H9 (cell line): ENCODE measurements at regions not wholly inside any gene's neighbourhood (a gene's known extent, or its start where the extent isn't known, plus 50 kb on each side); places are given as distances from the start of the nearest gene placed in this dataset.

Experiments used
- DNase-seq: peaks from one replicate; pipeline ENCODE4 v3.0.0-alpha.2; 2017
- H2AFZ ChIP-seq: one replicate; pipeline ENCODE4 v1.6.1; 2013; ENCODE audit warnings: mild to moderate bottlenecking, low read length, control low read depth, moderate library complexity
- H2AK5ac ChIP-seq: 2 replicates; pipeline ENCODE4 v1.6.1; 2013; ENCODE audit warnings: low read length, control low read depth, mixed read lengths; ENCODE audit not compliant: insufficient read length
- H2BK120ac ChIP-seq: one replicate; pipeline ENCODE4 v1.6.1; 2013; ENCODE audit warnings: low read depth, mild to moderate bottlenecking, low read length, control low read depth, inconsistent platforms; ENCODE audit not compliant: poor library complexity, severe bottlenecking
- H2BK12ac ChIP-seq: 2 replicates; pipeline ENCODE4 v1.6.1; 2013; ENCODE audit warnings: low read length, control low read depth, mixed read lengths, low read depth; ENCODE audit not compliant: insufficient read length
- H2BK15ac ChIP-seq: 2 replicates; pipeline ENCODE4 v1.6.1; 2013; ENCODE audit warnings: low read depth, low read length, control low read depth
- H2BK20ac ChIP-seq: one replicate; pipeline ENCODE4 v1.6.1; 2013; ENCODE audit warnings: low read depth, mild to moderate bottlenecking, low read length, control low read depth, inconsistent platforms; ENCODE audit not compliant: poor library complexity, severe bottlenecking
- H2BK5ac ChIP-seq: 2 replicates; pipeline ENCODE4 v1.6.1; 2013; ENCODE audit warnings: low read length, control low read depth, mixed read lengths; ENCODE audit not compliant: insufficient read length
- H3K14ac ChIP-seq: 2 replicates; pipeline ENCODE4 v1.6.1; 2013; ENCODE audit warnings: low read length, control low read depth; ENCODE audit not compliant: insufficient read depth
- H3K18ac ChIP-seq: 2 replicates; pipeline ENCODE4 v1.6.1; 2013; ENCODE audit warnings: low read depth, mild to moderate bottlenecking, mixed read lengths, low read length, control low read depth; ENCODE audit not compliant: insufficient read length
- H3K23ac ChIP-seq: 2 replicates; pipeline ENCODE4 v1.6.1; 2013; ENCODE audit warnings: low read length, control low read depth, mixed read lengths, low read depth; ENCODE audit not compliant: insufficient read length
- H3K23me2 ChIP-seq: 2 replicates; pipeline ENCODE4 v1.6.1; 2013; ENCODE audit warnings: low read depth, mild to moderate bottlenecking, mixed read lengths, low read length, control low read depth; ENCODE audit not compliant: insufficient read length, poor library complexity, severe bottlenecking
- H3K27ac ChIP-seq: 2 replicates; pipeline ENCODE4 v1.5.1; 2013; ENCODE audit warnings: low read length, control low read depth, mixed read lengths, low read depth; ENCODE audit not compliant: insufficient read length
- H3K27me3 ChIP-seq: 2 replicates; pipeline ENCODE4 v1.6.1; 2013; ENCODE audit warnings: low read length, control low read depth, inconsistent platforms; ENCODE audit not compliant: insufficient read depth
- H3K4ac ChIP-seq: 2 replicates; pipeline ENCODE4 v1.6.1; 2013; ENCODE audit warnings: low read depth, mild to moderate bottlenecking, control low read depth, inconsistent platforms, low read length, moderate library complexity
- H3K4me1 ChIP-seq: 2 replicates; pipeline ENCODE4 v1.6.1; 2013; ENCODE audit warnings: low read length, control low read depth, inconsistent platforms; ENCODE audit not compliant: insufficient read depth
- H3K4me2 ChIP-seq: 2 replicates; pipeline ENCODE4 v1.6.1; 2013; ENCODE audit warnings: low read length, control low read depth, mixed read lengths; ENCODE audit not compliant: insufficient read length, insufficient read depth
- H3K56ac ChIP-seq: 2 replicates; pipeline ENCODE4 v1.6.1; 2013; ENCODE audit warnings: low read depth, mild to moderate bottlenecking, mixed read lengths, low read length, control low read depth; ENCODE audit not compliant: insufficient read length
- H3K79me1 ChIP-seq: 2 replicates; pipeline ENCODE4 v1.6.1; 2013; ENCODE audit warnings: low read depth, mild to moderate bottlenecking, moderate library complexity, low read length, control low read depth, inconsistent platforms; ENCODE audit not compliant: insufficient read depth, poor library complexity, severe bottlenecking
- H3K79me2 ChIP-seq: 2 replicates; pipeline ENCODE4 v1.6.1; 2013; ENCODE audit warnings: low read length, control low read depth, inconsistent platforms; ENCODE audit not compliant: insufficient read depth
- H3K9ac ChIP-seq: 2 replicates; pipeline ENCODE4 v1.6.1; 2013; ENCODE audit warnings: low read length, control low read depth, mixed read lengths; ENCODE audit not compliant: insufficient read length; ENCODE audit errors: extremely low read depth
- H3K9me3 ChIP-seq: one replicate; pipeline ENCODE4 v1.6.1; 2013; ENCODE audit warnings: low read depth, low read length, inconsistent platforms; ENCODE audit not compliant: control insufficient read depth
- H3T11ph ChIP-seq: one replicate; pipeline ENCODE4 v1.6.1; 2013; ENCODE audit warnings: mild to moderate bottlenecking, low read length, control low read depth, inconsistent platforms
- H4K20me1 ChIP-seq: one replicate; pipeline ENCODE4 v1.6.1; 2013; ENCODE audit not compliant: control insufficient read depth, insufficient read length, insufficient read depth
- H4K5ac ChIP-seq: 2 replicates; pipeline ENCODE4 v1.6.1; 2013; ENCODE audit warnings: low read depth, mild to moderate bottlenecking, mixed read lengths, low read length, control low read depth; ENCODE audit not compliant: insufficient read length
- H4K8ac ChIP-seq: replicated peaks from 2 replicates; pipeline ENCODE4 v1.6.1; 2013; ENCODE audit warnings: low read length, control low read depth, mixed read lengths, low read depth; ENCODE audit not compliant: insufficient read length
- H4K91ac ChIP-seq: 2 replicates; pipeline ENCODE4 v1.6.1; 2013; ENCODE audit warnings: low read depth, mild to moderate bottlenecking, moderate library complexity, mixed read lengths, low read length, control low read depth; ENCODE audit not compliant: insufficient read length
- H3K27ac Mint-ChIP-seq, 3 experiments: 2 replicates in 2 of 3; 3 replicates in 1 of 3; pipeline ENCODE4 v1.8.0; 2020 to 2021; ENCODE audit warnings: mixed read lengths in 3 of 3, mild to moderate bottlenecking in 1 of 3, moderate library complexity in 1 of 3
- H3K27me3 Mint-ChIP-seq: 2 replicates; pipeline ENCODE4 v1.8.0; 2021; ENCODE audit warnings: low read depth, mild to moderate bottlenecking, moderate library complexity, mixed read lengths
- H3K36me3 Mint-ChIP-seq, 3 experiments: 2 replicates in 2 of 3; 3 replicates in 1 of 3; pipeline ENCODE4 v1.8.0; 2020 to 2021; ENCODE audit warnings: low read depth in 3 of 3, mixed read lengths in 3 of 3; ENCODE audit not compliant: insufficient read depth in 1 of 3
- H3K4me1 Mint-ChIP-seq, 2 experiments: 2 replicates each; pipeline ENCODE4 v1.8.0; 2020; ENCODE audit warnings: mixed read lengths in 2 of 2
- H3K4me3 Mint-ChIP-seq, 2 experiments: 2 replicates in 1 of 2; 3 replicates in 1 of 2; pipeline ENCODE4 v1.8.0; 2020 to 2021; ENCODE audit warnings: mild to moderate bottlenecking in 2 of 2, mixed read lengths in 2 of 2, moderate library complexity in 1 of 2
- H3K9me3 Mint-ChIP-seq, 2 experiments: 2 replicates in 1 of 2; 3 replicates in 1 of 2; pipeline ENCODE4 v1.8.0; 2020; ENCODE audit warnings: mild to moderate bottlenecking in 2 of 2, mixed read lengths in 2 of 2, moderate library complexity in 1 of 2
- CTCF ChIP-seq: fragments of 200-600 bp; sonication (generic); conservative IDR thresholded peaks from 3 replicates; pipeline ENCODE4 v1.8.0; 2021; ENCODE audit warnings: antibody characterized with exemption, mild to moderate bottlenecking

- Mint-ChIP-seq H3K9me3 (peaks cover 0 to 1% of the 10 kb centered on the region in 2 experiments; a peak in 1 of 5 replicates), H3K27ac (no peak overlapping the region), H3K36me3 (no peaks in the 10 kb centered on the region), H3K4me1 (no peaks in the 10 kb centered on the region), H3K27me3 (no peaks in the 10 kb centered on the region), H3K4me3 (no peak overlapping the region)
- H3K18ac ChIP-seq: no peak overlapping the region
- no peaks in the 10 kb centered on the region for H3K27me3 ChIP-seq
- no peak overlapping the region for H3K4ac ChIP-seq
- no peak overlapping the region for H4K8ac ChIP-seq
- H3K27ac ChIP-seq: no peak overlapping the region
- no peak overlapping the region for H2BK5ac ChIP-seq
- H2AFZ ChIP-seq: no peak overlapping the region
- no peak overlapping the region for H3T11ph ChIP-seq
- TF ChIP-seq CTCF: no peak
- H3K23me2 ChIP-seq: no peaks in the 10 kb centered on the region
- no peak overlapping the region for H2BK120ac ChIP-seq
- no peak overlapping the region for H2BK20ac ChIP-seq
- H2BK15ac ChIP-seq: no peak overlapping the region
- no peak overlapping the region for H2AK5ac ChIP-seq
- no peaks in the 10 kb centered on the region for H3K9me3 ChIP-seq
- no peak overlapping the region for H3K23ac ChIP-seq
- H4K20me1 ChIP-seq: no peaks in the 10 kb centered on the region
- no peak overlapping the region for H4K5ac ChIP-seq
- H2BK12ac ChIP-seq: no peak overlapping the region
- H3K4me2 ChIP-seq: no peak overlapping the region
- no peak overlapping the region for H3K9ac ChIP-seq
- no peak for DNase-seq
- H4K91ac ChIP-seq: no peak overlapping the region
- H3K14ac ChIP-seq: no peak overlapping the region
- no peaks in the 10 kb centered on the region for H3K79me1 ChIP-seq
- H3K56ac ChIP-seq: no peak overlapping the region
- no peaks in the 10 kb centered on the region for H3K4me1 ChIP-seq
- H3K79me2 ChIP-seq: no peaks in the 10 kb centered on the region
Observed at GRCh38 chr4:66451741-66452140, 781.5 kb upstream of the EPHA5 start.
